ENCODE measurements at regions not wholly inside any gene's neighbourhood (a gene's known extent, or its start where the extent isn't known, plus 50 kb on each side); places are given as distances from the start of the nearest gene placed in this dataset.
"Not testable (repeated sequence)": the region's sequence is repeated elsewhere in the genome, so short reads cannot be mapped to it uniquely, and the experiment has no call there.

- DNase-seq = no peak
Observed at GRCh38 chr13:80972857-80973478, 632.0 kb upstream of the SPRY2 start.

GRCh38 chr13:80965097-80965496, 624.2 kb upstream of the SPRY2 start:
- no peak for DNase-seq

GRCh38 chr13:80962855-80963254, 621.9 kb upstream of the SPRY2 start:
- DNase-seq = no peak

DNA sequence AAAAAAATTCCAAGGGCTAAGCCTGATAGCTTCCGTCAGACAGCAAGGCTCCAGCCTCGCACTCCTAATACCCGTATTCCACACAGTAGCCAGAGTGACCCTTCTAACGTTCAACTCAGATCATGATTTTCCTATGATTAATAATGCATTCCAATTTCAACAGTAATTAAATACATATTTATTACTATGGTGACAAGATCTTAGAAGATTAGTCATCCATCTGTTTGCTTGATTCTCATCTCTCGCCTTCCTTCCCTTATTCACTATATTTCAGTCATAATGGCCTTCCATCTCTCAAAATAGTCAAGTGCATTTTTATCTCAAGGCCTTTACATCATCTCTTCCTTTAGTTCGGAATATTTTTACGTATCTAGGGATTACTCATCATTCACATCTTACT, 621.2 kb upstream of the SPRY2 start:
- DNase-seq = no peak

DNA sequence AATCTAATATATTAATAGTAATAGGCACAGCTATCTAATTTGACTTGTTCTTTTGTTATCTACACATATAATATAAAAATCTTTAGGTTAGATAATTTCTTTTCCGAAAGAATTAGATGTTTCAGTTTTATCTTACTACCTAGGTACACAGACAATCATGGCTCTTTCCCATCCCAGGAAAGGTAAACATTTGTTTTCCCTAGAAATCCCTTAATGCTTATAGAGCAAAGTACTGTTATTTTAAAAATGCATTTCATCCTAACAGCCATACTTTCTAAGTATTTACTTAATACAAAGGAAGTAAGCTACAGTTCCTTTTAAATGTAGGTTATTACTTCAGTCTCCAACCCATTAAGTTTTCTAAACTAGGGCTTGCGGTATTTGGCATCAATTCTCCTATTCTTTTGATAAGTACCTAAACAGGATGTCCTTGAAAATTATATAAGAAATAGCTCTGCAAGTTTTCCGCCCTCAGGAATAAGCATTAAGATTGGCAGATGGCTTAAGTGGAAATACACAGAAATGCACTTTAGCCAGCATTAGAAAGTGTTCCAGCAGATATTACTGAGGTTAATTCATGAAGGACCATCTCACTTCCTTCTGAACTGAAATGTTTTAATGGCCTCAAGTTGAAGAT, 616.2 kb upstream of the SPRY2 start:
- DNase-seq = no peak

GRCh38 chr13:80955501-80955900, 614.6 kb upstream of the SPRY2 start:
- no peak for DNase-seq

DNA sequence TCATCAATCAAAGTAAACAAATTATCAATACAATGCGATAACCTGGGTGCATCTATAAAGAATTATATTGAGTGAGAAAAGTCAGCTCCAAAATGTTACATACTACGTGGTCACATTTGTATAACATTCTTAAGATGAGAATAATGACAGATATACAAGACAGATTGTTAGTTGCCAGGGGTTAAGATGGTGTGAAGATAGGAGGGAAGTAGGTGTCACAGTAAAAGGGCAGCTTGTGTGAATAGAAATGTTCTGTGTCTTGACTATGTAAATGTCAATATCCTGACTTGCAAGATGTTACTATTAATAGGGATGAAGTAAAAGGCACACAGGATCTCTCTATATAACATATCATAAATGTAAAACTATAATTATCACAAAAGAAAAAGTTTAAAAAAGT, 611.2 kb upstream of the SPRY2 start:
- no peak for DNase-seq

DNA sequence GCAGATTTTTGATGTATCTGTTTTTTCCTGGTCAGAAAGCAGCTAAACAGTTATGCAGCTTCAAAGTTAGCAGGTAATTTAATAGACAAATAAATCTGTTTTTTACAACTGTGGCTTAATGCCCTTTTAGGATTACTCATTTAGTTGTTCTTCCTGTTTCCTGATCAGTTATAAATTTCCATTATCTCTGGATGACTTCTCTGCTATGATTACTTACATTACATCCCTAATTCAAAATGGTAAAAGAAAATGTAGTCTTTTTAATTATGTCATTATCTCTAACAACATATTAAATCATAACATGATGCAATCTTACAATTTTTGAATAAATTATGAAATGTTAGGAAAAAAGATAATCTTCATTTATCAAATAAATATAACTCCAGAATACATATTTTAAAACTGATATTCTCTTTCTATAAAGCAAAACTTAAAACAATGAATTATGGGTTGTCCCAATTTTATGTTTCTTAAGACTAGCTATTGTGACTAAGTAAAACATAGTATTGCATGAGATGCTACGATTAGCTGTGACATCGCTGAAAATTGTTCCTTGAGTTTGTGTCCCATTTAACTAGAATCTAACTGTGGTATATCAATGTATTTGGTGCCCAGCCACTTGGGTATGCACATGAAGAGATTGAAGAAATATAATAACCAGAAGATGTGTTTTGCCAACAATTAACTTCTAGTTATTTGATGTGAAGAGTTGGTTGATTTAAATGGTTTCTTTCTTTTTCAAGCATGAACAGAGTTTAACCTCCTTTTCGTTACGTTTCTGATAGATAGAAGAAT, 605.3 kb upstream of the SPRY2 start:
- DNase-seq = no peak

DNA sequence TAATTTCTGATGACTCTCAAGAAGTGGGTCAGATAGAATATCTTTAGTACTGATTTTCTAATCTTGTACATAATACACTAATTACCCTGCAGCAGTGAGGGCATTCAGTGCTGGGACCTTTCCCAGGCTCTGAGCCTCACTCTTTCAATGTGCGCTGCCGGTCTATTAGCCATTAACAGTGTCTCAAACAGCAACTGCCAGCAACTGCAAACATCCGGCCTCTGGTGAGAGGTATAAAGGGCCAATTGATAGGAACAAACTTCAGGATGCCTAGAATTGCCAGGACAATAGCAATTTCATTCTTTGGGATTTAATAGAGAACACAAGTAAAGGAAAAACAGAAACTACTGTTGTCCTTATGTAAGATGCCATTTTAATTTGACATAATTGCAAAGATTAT, 604.4 kb upstream of the SPRY2 start:
- no peak for DNase-seq

GRCh38 chr13:80939581-80939980, 598.7 kb upstream of the SPRY2 start:
- DNase-seq = no peak

DNA sequence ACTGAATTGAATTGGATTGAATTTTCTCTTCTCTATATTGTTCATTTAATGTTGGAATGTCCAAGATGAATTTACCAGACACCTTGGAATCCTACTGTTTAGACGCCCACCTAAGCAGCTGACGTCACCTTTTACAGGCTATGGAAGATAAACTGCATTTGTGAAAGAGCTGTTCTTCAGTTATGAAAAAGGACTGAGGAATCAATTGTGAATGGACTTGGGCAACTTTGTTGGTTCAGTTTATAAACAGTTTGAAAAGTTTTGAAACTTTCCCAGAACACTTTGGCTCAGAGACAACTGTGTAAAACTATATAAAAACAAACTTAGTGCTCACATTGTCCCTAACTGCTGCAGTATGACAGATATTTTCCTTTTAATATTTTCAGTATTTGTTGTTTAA, 590.8 kb upstream of the SPRY2 start:
- DNase-seq = no peak

DNA sequence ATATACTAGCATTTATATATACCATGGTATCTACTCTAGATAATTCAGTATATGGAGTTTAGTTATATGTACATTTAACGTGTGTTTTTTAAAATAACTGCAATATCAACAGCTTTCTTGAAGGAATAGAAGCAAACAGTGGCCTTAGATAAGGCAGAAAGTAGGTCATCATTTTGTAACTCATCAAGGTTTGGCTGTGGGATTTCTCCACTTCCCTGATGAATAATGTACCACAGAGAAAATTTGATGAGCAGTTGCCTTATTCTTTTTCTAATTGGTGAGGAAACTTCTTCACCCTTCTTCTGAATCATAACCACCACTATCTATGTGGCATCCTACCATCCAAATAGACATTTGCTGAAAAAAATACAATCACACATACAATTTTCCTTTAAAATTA, 590.2 kb upstream of the SPRY2 start:
- no peak for DNase-seq

DNA sequence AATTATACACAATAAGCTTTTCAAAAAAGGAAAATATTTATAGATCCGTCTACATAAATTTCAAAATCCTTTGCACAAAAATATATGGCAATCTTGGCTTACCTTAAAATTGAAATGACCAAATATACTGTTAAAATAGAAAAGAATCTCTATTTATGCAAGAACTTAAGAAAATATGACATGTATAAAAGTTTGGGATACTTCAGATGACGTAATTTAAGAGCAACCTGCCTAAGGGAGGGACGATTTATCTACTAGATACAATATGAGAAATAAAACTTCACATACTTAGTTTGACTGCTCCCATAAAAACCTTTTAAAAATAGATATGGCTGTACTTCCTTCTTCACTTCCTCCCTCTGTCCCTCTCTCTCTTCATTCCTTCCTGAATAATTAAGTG, 587.3 kb upstream of the SPRY2 start:
- no peak for DNase-seq

GRCh38 chr13:80926024-80926423, 585.1 kb upstream of the SPRY2 start:
- not testable (repeated sequence) for DNase-seq

DNA sequence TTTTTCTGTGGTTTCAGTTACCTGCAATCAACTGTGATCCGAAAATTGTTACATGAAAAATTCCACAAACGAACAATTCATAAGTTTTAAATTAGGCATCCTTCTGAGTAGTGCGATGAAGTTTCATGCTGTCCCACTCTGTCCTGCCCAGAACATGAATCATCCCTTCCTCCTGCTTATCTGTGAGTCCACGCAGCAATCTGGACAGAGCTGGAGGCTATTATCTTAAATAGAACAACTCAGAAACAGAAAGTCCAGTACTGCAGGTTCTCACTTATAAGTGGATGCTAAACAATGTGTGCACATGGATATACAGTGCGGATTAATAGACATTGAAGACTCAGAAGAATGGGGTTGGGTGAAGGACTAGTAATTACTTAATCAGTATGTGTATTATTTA, 583.7 kb upstream of the SPRY2 start:
- DNase-seq = no peak

- no peak for DNase-seq
Observed at GRCh38 chr13:80923907-80924306, 583.0 kb upstream of the SPRY2 start.

GRCh38 chr13:80921971-80922370, 581.0 kb upstream of the SPRY2 start:
- no peak for DNase-seq

GRCh38 chr13:80921541-80921940, 580.6 kb upstream of the SPRY2 start:
- no peak for DNase-seq

DNA sequence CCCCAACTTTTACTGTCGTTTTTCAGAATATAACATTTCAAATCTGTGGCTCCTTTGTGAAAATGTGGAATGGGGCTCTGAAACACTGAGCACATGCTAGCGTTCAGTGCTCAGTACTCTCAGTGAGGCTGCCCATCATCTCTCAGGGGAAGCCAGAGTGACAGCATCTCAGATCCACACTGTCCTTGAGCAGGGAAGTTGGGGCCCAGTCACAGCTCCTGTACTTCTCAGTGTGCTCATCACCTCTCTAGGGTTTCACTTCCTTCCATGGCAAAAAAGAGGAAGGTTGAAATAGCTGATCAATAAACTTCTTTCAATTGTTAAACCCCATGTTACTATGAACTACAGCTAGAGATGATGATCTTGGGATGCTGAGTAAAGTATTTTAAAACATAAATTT, 565.9 kb upstream of the SPRY2 start:
- DNase-seq = no peak

GRCh38 chr13:80904386-80904785, 563.5 kb upstream of the SPRY2 start:
- no peak for DNase-seq

- DNase-seq = no peak
Observed at GRCh38 chr13:80903911-80904310, 563.0 kb upstream of the SPRY2 start.

DNA sequence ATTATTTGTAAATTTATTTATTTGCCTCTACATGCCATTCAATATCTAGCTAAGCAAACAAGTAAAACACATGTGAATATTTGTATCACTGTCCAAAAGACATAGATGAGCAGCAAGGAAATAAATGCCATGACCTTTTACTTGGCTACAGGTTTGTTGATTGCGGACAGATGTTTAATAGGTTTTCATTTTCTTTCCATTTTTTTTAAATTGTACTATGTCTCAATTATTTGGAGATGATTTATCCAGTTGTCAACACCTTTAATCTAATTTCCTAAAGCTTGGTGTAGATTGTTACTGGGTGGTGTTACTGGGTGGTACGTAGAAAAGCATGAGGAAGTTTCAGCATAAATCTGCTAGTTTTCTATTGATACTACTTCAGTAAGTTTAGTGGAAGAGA, 560.6 kb upstream of the SPRY2 start:
- DNase-seq = no peak

DNA sequence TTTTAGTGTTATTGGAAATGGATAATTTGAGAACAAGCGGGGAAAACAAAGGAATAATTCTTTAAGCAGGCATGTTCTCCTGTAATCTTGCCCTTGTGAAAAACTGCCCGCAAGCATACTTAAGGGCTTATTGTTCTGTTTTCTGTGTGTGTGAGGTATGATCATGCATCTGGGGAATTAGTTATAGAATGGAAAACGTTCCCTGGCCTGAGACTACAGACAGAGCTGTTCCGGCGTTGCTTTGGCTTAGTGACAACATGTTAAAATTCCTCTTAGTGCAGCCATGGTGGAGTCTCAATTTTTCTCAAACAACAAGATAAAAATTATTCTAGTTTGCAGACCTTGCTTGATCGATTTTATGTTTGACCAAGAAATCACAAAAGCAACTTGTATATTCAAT, 560.2 kb upstream of the SPRY2 start:
- no peak for DNase-seq

- DNase-seq = no peak
Observed at GRCh38 chr13:80900561-80900960, 559.6 kb upstream of the SPRY2 start.
